Central memory CD8-positive, alpha-beta T cell (primary cell): ENCODE measurements at regions not wholly inside any gene's neighbourhood (a gene's known extent, or its start where the extent isn't known, plus 50 kb on each side); places are given as distances from the start of the nearest gene placed in this dataset.
"Not testable (repeated sequence)": the region's sequence is repeated elsewhere in the genome, so short reads cannot be mapped to it uniquely, and the experiment has no call there.

Experiments used
- ATAC-seq: fragments of 150-1000 bp; cut with Tn5 transposase; replicated peaks from 2 replicates; pipeline ENCODE4 v1.10.0; 2022; ENCODE audit warnings: mild to moderate bottlenecking, moderate FRiP score, moderate number of reproducible peaks; ENCODE audit not compliant: poor library complexity, severe bottlenecking; ENCODE audit errors: extremely low read depth
- DNase-seq, 2 donors: peaks; one replicate each; pipeline ENCODE4 v3.0.0; 2021; ENCODE audit warnings: low spot score in 2 of 2
- H3K27ac Mint-ChIP-seq: one replicate; pipeline ENCODE4 v1.8.0; 2022; ENCODE audit warnings: low read depth, mild to moderate bottlenecking, moderate library complexity, mixed read lengths
- H3K27me3 Mint-ChIP-seq: one replicate; pipeline ENCODE4 v1.8.0; 2022; ENCODE audit warnings: mixed read lengths
- H3K36me3 Mint-ChIP-seq: one replicate; pipeline ENCODE4 v1.8.0; 2022; ENCODE audit warnings: mild to moderate bottlenecking, moderate library complexity, mixed read lengths; ENCODE audit not compliant: insufficient read depth
- H3K4me1 Mint-ChIP-seq: one replicate; pipeline ENCODE4 v1.8.0; 2022; ENCODE audit warnings: mixed read lengths
- H3K4me3 Mint-ChIP-seq: one replicate; pipeline ENCODE4 v1.8.0; 2022; ENCODE audit warnings: mild to moderate bottlenecking, moderate library complexity, mixed read lengths
- H3K9me3 Mint-ChIP-seq: one replicate; pipeline ENCODE4 v1.8.0; 2022; ENCODE audit warnings: mixed read lengths

GRCh38 chr2:111505267-111505666 is 378.7 kb downstream of the ANAPC1 start:
- H3K27ac Mint-ChIP-seq, result not testable (repeated sequence)

GRCh38 chr2:111506936-111507335 is 377.1 kb downstream of the ANAPC1 start:
- H3K36me3 Mint-ChIP-seq, H3K4me3 Mint-ChIP-seq, DNase-seq, H3K27me3 Mint-ChIP-seq, H3K9me3 Mint-ChIP-seq: not testable (repeated sequence)
- peaks cover 11% of the 10 kb centered on the region for H3K4me1 Mint-ChIP-seq
- H3K27ac Mint-ChIP-seq, result peak overlapping the region; percentile 67
- ATAC-seq, result peak; percentile 81

More at GRCh38 chr2:111505267-111505666, 378.7 kb downstream of the ANAPC1 start:
- H3K36me3 Mint-ChIP-seq, DNase-seq, ATAC-seq, H3K4me3 Mint-ChIP-seq, H3K27me3 Mint-ChIP-seq, H3K9me3 Mint-ChIP-seq: not testable (repeated sequence)
- peaks cover 11% of the 10 kb centered on the region for H3K4me1 Mint-ChIP-seq

GRCh38 chr2:111509225-111509869 is 374.6 kb downstream of the ANAPC1 start:
- not testable (repeated sequence) for DNase-seq, ATAC-seq, H3K9me3 Mint-ChIP-seq, H3K27ac Mint-ChIP-seq, H3K4me3 Mint-ChIP-seq, H3K27me3 Mint-ChIP-seq, H3K36me3 Mint-ChIP-seq
- H3K4me1 Mint-ChIP-seq, result peaks cover 11% of the 10 kb centered on the region

GRCh38 chr2:111510384-111510783 is 373.6 kb downstream of the ANAPC1 start:
- not testable (repeated sequence) for H3K4me3 Mint-ChIP-seq, H3K27me3 Mint-ChIP-seq, H3K27ac Mint-ChIP-seq, ATAC-seq, DNase-seq, H3K9me3 Mint-ChIP-seq, H3K36me3 Mint-ChIP-seq
- peaks cover 11% of the 10 kb centered on the region for H3K4me1 Mint-ChIP-seq

- not testable (repeated sequence) for H3K36me3 Mint-ChIP-seq, H3K4me3 Mint-ChIP-seq, ATAC-seq, H3K27ac Mint-ChIP-seq, H3K27me3 Mint-ChIP-seq, H3K9me3 Mint-ChIP-seq, DNase-seq
- H3K4me1 Mint-ChIP-seq, result peaks cover 11% of the 10 kb centered on the region
Observed at GRCh38 chr2:111511062-111511461, 372.9 kb downstream of the ANAPC1 start.

GRCh38 chr2:111512378-111512777 is 371.6 kb downstream of the ANAPC1 start:
- ATAC-seq, H3K9me3 Mint-ChIP-seq, H3K4me1 Mint-ChIP-seq, H3K4me3 Mint-ChIP-seq, H3K36me3 Mint-ChIP-seq, H3K27ac Mint-ChIP-seq, DNase-seq, H3K27me3 Mint-ChIP-seq: not testable (repeated sequence)

- ATAC-seq, DNase-seq, H3K9me3 Mint-ChIP-seq, H3K27ac Mint-ChIP-seq, H3K36me3 Mint-ChIP-seq, H3K4me3 Mint-ChIP-seq, H3K4me1 Mint-ChIP-seq, H3K27me3 Mint-ChIP-seq: not testable (repeated sequence)
Observed at GRCh38 chr2:111514138-111514537, 369.9 kb downstream of the ANAPC1 start.

- not testable (repeated sequence) for H3K4me1 Mint-ChIP-seq, ATAC-seq, H3K4me3 Mint-ChIP-seq, DNase-seq, H3K27ac Mint-ChIP-seq, H3K36me3 Mint-ChIP-seq, H3K9me3 Mint-ChIP-seq
- H3K27me3 Mint-ChIP-seq, result peaks cover 12% of the 10 kb centered on the region
Observed at GRCh38 chr2:111517050-111517720, 366.8 kb downstream of the ANAPC1 start.

- ATAC-seq, H3K36me3 Mint-ChIP-seq, H3K27ac Mint-ChIP-seq, H3K9me3 Mint-ChIP-seq, H3K4me3 Mint-ChIP-seq, H3K4me1 Mint-ChIP-seq, DNase-seq: not testable (repeated sequence)
- H3K27me3 Mint-ChIP-seq, result peaks cover 12% of the 10 kb centered on the region
Observed at GRCh38 chr2:111517721-111518053, 366.3 kb downstream of the ANAPC1 start.

GRCh38 chr2:111519071-111519470 is 364.9 kb downstream of the ANAPC1 start:
- Mint-ChIP-seq H3K9me3 (no peaks in the 10 kb centered on the region), H3K36me3 (no peaks in the 10 kb centered on the region)

GRCh38 chr2:111522231-111522768 is 361.7 kb downstream of the ANAPC1 start:
- Mint-ChIP-seq H3K4me3 (no peak overlapping the region), H3K9me3 (no peaks in the 10 kb centered on the region), H3K4me1 (no peaks in the 10 kb centered on the region), H3K27ac (no peak overlapping the region), H3K27me3 (peaks cover 12% of the 10 kb centered on the region), H3K36me3 (no peaks in the 10 kb centered on the region)
- ATAC-seq (no peak), DNase-seq (no peak)

More at GRCh38 chr2:111519071-111519470, 364.9 kb downstream of the ANAPC1 start:
- H3K27me3 Mint-ChIP-seq, result peaks cover 12% of the 10 kb centered on the region
- H3K4me3 Mint-ChIP-seq, result no peak overlapping the region
- DNase-seq (no peak), ATAC-seq (no peak)
- no peak overlapping the region for H3K27ac Mint-ChIP-seq
- no peaks in the 10 kb centered on the region for H3K4me1 Mint-ChIP-seq

GRCh38 chr2:111523009-111523408 is 361.0 kb downstream of the ANAPC1 start:
- no peaks in the 10 kb centered on the region for H3K9me3 Mint-ChIP-seq
- DNase-seq, result no peak
- H3K27ac Mint-ChIP-seq, result no peak overlapping the region
- H3K36me3 Mint-ChIP-seq, result no peaks in the 10 kb centered on the region
- no peak overlapping the region for H3K4me3 Mint-ChIP-seq
- no peak for ATAC-seq
- H3K4me1 Mint-ChIP-seq, result no peaks in the 10 kb centered on the region
- peaks cover 12% of the 10 kb centered on the region for H3K27me3 Mint-ChIP-seq

GRCh38 chr2:111525026-111525425 is 359.0 kb downstream of the ANAPC1 start:
- H3K27me3 Mint-ChIP-seq, result peaks cover 12% of the 10 kb centered on the region
- not testable (repeated sequence) for DNase-seq, H3K36me3 Mint-ChIP-seq, ATAC-seq, H3K4me3 Mint-ChIP-seq, H3K4me1 Mint-ChIP-seq, H3K9me3 Mint-ChIP-seq, H3K27ac Mint-ChIP-seq
